ENCODE measurements at regions not wholly inside any gene's neighbourhood (a gene's known extent, or its start where the extent isn't known, plus 50 kb on each side); places are given as distances from the start of the nearest gene placed in this dataset.

GRCh38 chr2:126241411-126241810, 414.5 kb upstream of the GYPC start:
- Histone ChIP-seq H3K4me3 (replicated peaks in 1 of 4; ENCODE audit: control extremely low read depth in 1 of 4, insufficient read depth in 1 of 4, low read depth in 3 of 4, low read length in 4 of 4) (no peak overlapping the region), H3K27me3 (ENCODE audit: control insufficient read depth, insufficient read depth, low read length) (no peaks in the 10 kb centered on the region), H3K4me2 (ENCODE audit: extremely low read depth, insufficient read depth, low read length) (no peak overlapping the region), H2AFZ (ENCODE audit: low read length) (no peak overlapping the region), H3K36me3 (ENCODE audit: control insufficient read depth, insufficient read depth, low read length) (no peaks in the 10 kb centered on the region), H3K9me3 (ENCODE audit: control insufficient read depth, insufficient read depth, low read depth, low read length) (no peaks in the 10 kb centered on the region), H3K9ac (ENCODE audit: insufficient read depth, low read length) (no peak overlapping the region), H4K20me1 (ENCODE audit: control insufficient read depth, extremely low read depth, insufficient read depth, low read length) (no peaks in the 10 kb centered on the region), H3K4me1 (ENCODE audit: control insufficient read depth, extremely low read depth, insufficient read depth, low read length) (no peaks in the 10 kb centered on the region), H3K79me2 (ENCODE audit: control insufficient read depth, insufficient read depth, low read length) (no peaks in the 10 kb centered on the region), H3K27ac (ENCODE audit: insufficient read depth, low read length) (no peak overlapping the region)
- TF ChIP-seq EZH2 (IDR thresholded peaks at IDR 0.05; ENCODE audit: low read length, missing control alignments) (no peak), CTCF (conservative IDR thresholded peaks at IDR 0.05 in 1 of 2, IDR thresholded peaks at IDR 0.05 in 1 of 2; ENCODE audit: low read depth in 1 of 2, low read length in 2 of 2) (no peak)
- peak in 1 of 2 donors; percentile 4 for DNase-seq (ENCODE audit: low read depth in 2 of 2)

DNA sequence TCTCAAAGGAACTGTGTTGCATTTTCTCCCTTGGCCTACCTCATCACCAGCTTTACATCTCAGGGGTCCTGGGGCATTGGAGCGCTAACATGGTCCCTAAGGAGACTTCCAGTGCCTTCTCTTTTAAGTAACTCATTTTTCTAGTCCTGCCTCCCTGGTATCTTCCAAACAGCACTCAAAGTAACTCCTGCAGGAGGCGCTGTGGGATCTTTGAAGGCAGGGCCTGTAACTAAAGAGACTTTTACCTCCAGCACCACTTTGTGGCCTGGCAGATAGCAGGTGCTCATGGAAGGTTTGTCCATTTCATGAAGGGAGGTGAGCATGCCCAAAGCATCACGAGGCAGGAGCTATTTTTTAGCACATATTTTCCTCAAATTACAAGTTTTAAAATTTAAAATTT, 411.0 kb upstream of the GYPC start:
- H3K27ac ChIP-seq (ENCODE audit: insufficient read depth, low read length): no peak overlapping the region
- no peaks in the 10 kb centered on the region for H4K20me1 ChIP-seq (ENCODE audit: control insufficient read depth, extremely low read depth, insufficient read depth, low read length)
- no peak overlapping the region for H3K4me2 ChIP-seq (ENCODE audit: extremely low read depth, insufficient read depth, low read length)
- TF ChIP-seq CTCF (conservative IDR thresholded peaks at IDR 0.05 in 1 of 2, IDR thresholded peaks at IDR 0.05 in 1 of 2; ENCODE audit: low read depth in 1 of 2, low read length in 2 of 2): peak in 1 of 2 donors; percentile 25
- TF ChIP-seq EZH2 (IDR thresholded peaks at IDR 0.05; ENCODE audit: low read length, missing control alignments): no peak
- no peak overlapping the region for H2AFZ ChIP-seq (ENCODE audit: low read length)
- peak in 1 of 2 donors; percentile 27 for DNase-seq (ENCODE audit: low read depth in 2 of 2)
- H3K9ac ChIP-seq (ENCODE audit: insufficient read depth, low read length): no peak overlapping the region
- H3K4me3 ChIP-seq (replicated peaks in 1 of 4; ENCODE audit: control extremely low read depth in 1 of 4, insufficient read depth in 1 of 4, low read depth in 3 of 4, low read length in 4 of 4): no peak overlapping the region
- no peaks in the 10 kb centered on the region for H3K9me3 ChIP-seq (ENCODE audit: control insufficient read depth, insufficient read depth, low read depth, low read length)
- H3K36me3 ChIP-seq (ENCODE audit: control insufficient read depth, insufficient read depth, low read length): no peaks in the 10 kb centered on the region
- H3K4me1 ChIP-seq (ENCODE audit: control insufficient read depth, extremely low read depth, insufficient read depth, low read length): no peaks in the 10 kb centered on the region
- H3K79me2 ChIP-seq (ENCODE audit: control insufficient read depth, insufficient read depth, low read length): no peaks in the 10 kb centered on the region
- no peaks in the 10 kb centered on the region for H3K27me3 ChIP-seq (ENCODE audit: control insufficient read depth, insufficient read depth, low read length)

DNA sequence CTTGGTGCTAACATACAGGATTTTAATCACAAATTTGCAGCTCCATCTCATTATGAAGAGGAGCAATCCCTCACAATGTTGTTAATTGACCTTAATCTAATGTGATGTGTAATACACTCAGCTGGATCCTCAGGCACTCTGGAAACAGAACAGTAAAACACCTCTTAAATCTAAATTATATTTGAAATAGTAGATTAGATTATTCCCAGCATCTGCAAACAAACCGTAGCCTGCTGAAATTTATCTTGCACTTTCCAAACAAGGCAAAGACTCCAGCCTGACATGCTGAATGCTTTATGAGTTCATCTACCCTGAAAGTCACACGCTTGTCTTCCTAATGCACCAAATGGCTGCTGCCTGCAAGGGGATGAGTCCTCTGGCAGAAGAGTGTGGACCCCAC, 402.3 kb upstream of the GYPC start:
- no peaks in the 10 kb centered on the region for H3K4me1 ChIP-seq (ENCODE audit: control insufficient read depth, extremely low read depth, insufficient read depth, low read length)
- no peak overlapping the region for H3K4me3 ChIP-seq (replicated peaks in 1 of 4; ENCODE audit: control extremely low read depth in 1 of 4, insufficient read depth in 1 of 4, low read depth in 3 of 4, low read length in 4 of 4)
- H3K4me2 ChIP-seq (ENCODE audit: extremely low read depth, insufficient read depth, low read length): no peak overlapping the region
- no peaks in the 10 kb centered on the region for H3K36me3 ChIP-seq (ENCODE audit: control insufficient read depth, insufficient read depth, low read length)
- H3K27me3 ChIP-seq (ENCODE audit: control insufficient read depth, insufficient read depth, low read length): no peaks in the 10 kb centered on the region
- no peak for DNase-seq (ENCODE audit: low read depth in 2 of 2)
- no peak for TF ChIP-seq CTCF (conservative IDR thresholded peaks at IDR 0.05 in 1 of 2, IDR thresholded peaks at IDR 0.05 in 1 of 2; ENCODE audit: low read depth in 1 of 2, low read length in 2 of 2)
- no peak for TF ChIP-seq EZH2 (IDR thresholded peaks at IDR 0.05; ENCODE audit: low read length, missing control alignments)
- no peak overlapping the region for H3K27ac ChIP-seq (ENCODE audit: insufficient read depth, low read length)
- no peaks in the 10 kb centered on the region for H3K79me2 ChIP-seq (ENCODE audit: control insufficient read depth, insufficient read depth, low read length)
- H4K20me1 ChIP-seq (ENCODE audit: control insufficient read depth, extremely low read depth, insufficient read depth, low read length): no peaks in the 10 kb centered on the region
- no peak overlapping the region for H2AFZ ChIP-seq (ENCODE audit: low read length)
- no peak overlapping the region for H3K9ac ChIP-seq (ENCODE audit: insufficient read depth, low read length)
- H3K9me3 ChIP-seq (ENCODE audit: control insufficient read depth, insufficient read depth, low read depth, low read length): no peaks in the 10 kb centered on the region

Measured in fibroblast of lung (primary cell).